Keratinocyte (primary cell): ENCODE measurements at regions not wholly inside any gene's neighbourhood (a gene's known extent, or its start where the extent isn't known, plus 50 kb on each side); places are given as distances from the start of the nearest gene placed in this dataset.

Experiments used
- EZH2 ChIP-seq: IDR thresholded peaks from one replicate; pipeline ENCODE4 v1.6.1; 2012; ENCODE audit warnings: inconsistent platforms, mild to moderate bottlenecking, low read length, moderate library complexity
- TF ChIP-seq, protein P1 (sequence below), 3 experiments: IDR thresholded peaks in 1 of 3; conservative IDR thresholded peaks in 1 of 3; optimal IDR thresholded peaks in 1 of 3; 2 replicates in 2 of 3; 3 replicates in 1 of 3; pipeline versions ENCODE3 to v1.5.1; 2011; ENCODE audit warnings: low read length in 3 of 3, mild to moderate bottlenecking in 3 of 3, moderate library complexity in 2 of 3, control low read depth in 1 of 3, inconsistent platforms in 1 of 3; ENCODE audit not compliant: insufficient read depth in 2 of 3; ENCODE audit errors: extremely low read depth in 1 of 3

DNA sequence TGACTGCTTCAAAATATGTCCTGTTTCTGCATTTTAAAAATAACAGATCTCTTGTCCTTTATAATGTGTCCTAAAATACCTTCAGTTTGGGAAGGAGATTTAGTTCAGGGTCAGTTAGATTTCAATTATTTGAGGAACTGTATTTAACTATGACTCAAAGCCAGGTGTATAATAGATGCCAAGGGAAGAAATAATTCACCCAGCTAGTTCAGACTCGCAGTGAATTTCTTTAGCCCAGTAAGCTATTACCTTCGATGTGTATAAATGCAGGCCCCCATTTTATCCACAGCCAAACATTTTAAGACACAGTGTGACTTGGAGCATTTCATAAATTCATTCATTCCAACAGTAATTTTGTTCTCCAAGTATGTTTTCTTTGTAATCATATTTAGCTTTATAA, 458.0 kb downstream of the ZNF385D start:
- TF ChIP-seq, protein P1, sequence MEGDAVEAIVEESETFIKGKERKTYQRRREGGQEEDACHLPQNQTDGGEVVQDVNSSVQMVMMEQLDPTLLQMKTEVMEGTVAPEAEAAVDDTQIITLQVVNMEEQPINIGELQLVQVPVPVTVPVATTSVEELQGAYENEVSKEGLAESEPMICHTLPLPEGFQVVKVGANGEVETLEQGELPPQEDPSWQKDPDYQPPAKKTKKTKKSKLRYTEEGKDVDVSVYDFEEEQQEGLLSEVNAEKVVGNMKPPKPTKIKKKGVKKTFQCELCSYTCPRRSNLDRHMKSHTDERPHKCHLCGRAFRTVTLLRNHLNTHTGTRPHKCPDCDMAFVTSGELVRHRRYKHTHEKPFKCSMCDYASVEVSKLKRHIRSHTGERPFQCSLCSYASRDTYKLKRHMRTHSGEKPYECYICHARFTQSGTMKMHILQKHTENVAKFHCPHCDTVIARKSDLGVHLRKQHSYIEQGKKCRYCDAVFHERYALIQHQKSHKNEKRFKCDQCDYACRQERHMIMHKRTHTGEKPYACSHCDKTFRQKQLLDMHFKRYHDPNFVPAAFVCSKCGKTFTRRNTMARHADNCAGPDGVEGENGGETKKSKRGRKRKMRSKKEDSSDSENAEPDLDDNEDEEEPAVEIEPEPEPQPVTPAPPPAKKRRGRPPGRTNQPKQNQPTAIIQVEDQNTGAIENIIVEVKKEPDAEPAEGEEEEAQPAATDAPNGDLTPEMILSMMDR (optimal IDR thresholded peaks at IDR 0.05 in 1 of 3, IDR thresholded peaks at IDR 0.05 in 1 of 3, conservative IDR thresholded peaks at IDR 0.05 in 1 of 3; ENCODE audit: extremely low read depth in 1 of 3, insufficient read depth in 2 of 3, low read length in 3 of 3), result no peak
- TF ChIP-seq EZH2, result no peak
